ENCODE measurements at regions not wholly inside any gene's neighbourhood (a gene's known extent, or its start where the extent isn't known, plus 50 kb on each side); places are given as distances from the start of the nearest gene placed in this dataset.

GRCh38 chr1:217955723-217956122, 324.6 kb downstream of the SPATA17 start:
- Mint-ChIP-seq H3K4me1 (ENCODE audit: low read depth) (no peaks in the 10 kb centered on the region), H3K36me3 (ENCODE audit: low read depth) (no peaks in the 10 kb centered on the region), H3K4me3 (no peak overlapping the region), H3K27me3 (no peaks in the 10 kb centered on the region), H3K9me3 (no peaks in the 10 kb centered on the region), H3K27ac (no peak overlapping the region)
- H3K4me3 ChIP-seq (ENCODE audit: low read length), result no peak overlapping the region
- H3K4me1 ChIP-seq (ENCODE audit: insufficient read depth, low read length), result no peaks in the 10 kb centered on the region
- ATAC-seq (ENCODE audit: poor library complexity), result no peak
- H3K36me3 ChIP-seq (ENCODE audit: insufficient read depth, low read length), result no peaks in the 10 kb centered on the region
- CTCF ChIA-PET, result no interaction called here
- TF ChIP-seq CTCF (IDR thresholded peaks at IDR 0.05), result no peak
- no peaks in the 10 kb centered on the region for H3K27me3 ChIP-seq (ENCODE audit: control insufficient read depth in 1 of 2, insufficient read depth in 2 of 2, low read length in 2 of 2)
- no peak for DNase-seq
- POLR2A ChIA-PET, result no interaction called here
- peaks cover 3 to 8% of the 10 kb centered on the region in 2 experiments for H3K9me3 ChIP-seq (ENCODE audit: control insufficient read depth in 1 of 2, insufficient read depth in 1 of 2, low read length in 2 of 2)
- intact Hi-C loops (cut with DNase I, micrococcal nuclease), result no loop called here
- no peak overlapping the region for H3K27ac ChIP-seq (ENCODE audit: low read depth in 1 of 2, low read length in 2 of 2)

- H3K27ac ChIP-seq (ENCODE audit: low read depth in 1 of 2, low read length in 2 of 2), result no peak overlapping the region
- TF ChIP-seq CTCF (IDR thresholded peaks at IDR 0.05), result no peak
- POLR2A ChIA-PET, result no interaction called here
- H3K27me3 ChIP-seq (ENCODE audit: control insufficient read depth in 1 of 2, insufficient read depth in 2 of 2, low read length in 2 of 2), result no peaks in the 10 kb centered on the region
- H3K9me3 ChIP-seq (ENCODE audit: control insufficient read depth in 1 of 2, insufficient read depth in 1 of 2, low read length in 2 of 2), result peaks cover 0 to 30% of the 10 kb centered on the region in 2 experiments
- H3K4me3 Mint-ChIP-seq, result no peak overlapping the region
- intact Hi-C loops (cut with DNase I, micrococcal nuclease), result no loop called here
- no peak overlapping the region for H3K4me3 ChIP-seq (ENCODE audit: low read length)
- ATAC-seq (ENCODE audit: poor library complexity), result no peak
- no peaks in the 10 kb centered on the region for H3K4me1 Mint-ChIP-seq (ENCODE audit: low read depth)
- no peaks in the 10 kb centered on the region for H3K4me1 ChIP-seq (ENCODE audit: insufficient read depth, low read length)
- CTCF ChIA-PET, result no interaction called here
- peaks cover 2% of the 10 kb centered on the region for H3K9me3 Mint-ChIP-seq
- no peaks in the 10 kb centered on the region for H3K36me3 Mint-ChIP-seq (ENCODE audit: low read depth)
- no peak for DNase-seq
- no peaks in the 10 kb centered on the region for H3K36me3 ChIP-seq (ENCODE audit: insufficient read depth, low read length)
- H3K27me3 Mint-ChIP-seq, result no peaks in the 10 kb centered on the region
- no peak overlapping the region for H3K27ac Mint-ChIP-seq
Measured at GRCh38 chr1:217965156-217965786, 319.8 kb upstream of the RRP15 start.

GRCh38 chr1:217968085-217968484, 317.0 kb upstream of the RRP15 start:
- ATAC-seq (ENCODE audit: poor library complexity) (no peak), DNase-seq (no peak)
- Mint-ChIP-seq H3K4me3 (no peak overlapping the region), H3K27ac (no peak overlapping the region), H3K9me3 (peaks cover 3% of the 10 kb centered on the region), H3K36me3 (ENCODE audit: low read depth) (no peaks in the 10 kb centered on the region), H3K4me1 (ENCODE audit: low read depth) (no peaks in the 10 kb centered on the region), H3K27me3 (no peaks in the 10 kb centered on the region)
- no peak overlapping the region for H3K4me3 ChIP-seq (ENCODE audit: low read length)
- peaks cover 0 to 25% of the 10 kb centered on the region in 2 experiments for H3K9me3 ChIP-seq (ENCODE audit: control insufficient read depth in 1 of 2, insufficient read depth in 1 of 2, low read length in 2 of 2)
- TF ChIP-seq CTCF (IDR thresholded peaks at IDR 0.05), result no peak
- H3K27ac ChIP-seq (ENCODE audit: low read depth in 1 of 2, low read length in 2 of 2), result no peak overlapping the region
- intact Hi-C loops (cut with DNase I, micrococcal nuclease), result no loop called here
- POLR2A ChIA-PET, result no interaction called here
- CTCF ChIA-PET, result no interaction called here
- no peaks in the 10 kb centered on the region for H3K4me1 ChIP-seq (ENCODE audit: insufficient read depth, low read length)
- H3K27me3 ChIP-seq (ENCODE audit: control insufficient read depth in 1 of 2, insufficient read depth in 2 of 2, low read length in 2 of 2), result no peaks in the 10 kb centered on the region
- H3K36me3 ChIP-seq (ENCODE audit: insufficient read depth, low read length), result no peaks in the 10 kb centered on the region

Measured in CD4-positive, alpha-beta T cell (primary cell).